GM12878 (cell line): ENCODE measurements at regions not wholly inside any gene's neighbourhood (a gene's known extent, or its start where the extent isn't known, plus 50 kb on each side); places are given as distances from the start of the nearest gene placed in this dataset.

Source experiments
- CTCF ChIP-seq, 3 experiments: IDR thresholded peaks in 2 of 3; conservative IDR thresholded peaks in 1 of 3; 2 replicates each; pipeline ENCODE4 v1.5.1; 2011; ENCODE audit warnings: low read depth in 3 of 3, low read length in 3 of 3, mild to moderate bottlenecking in 3 of 3, control low read depth in 2 of 3, moderate library complexity in 2 of 3, inconsistent platforms in 1 of 3, mixed read lengths in 1 of 3; ENCODE audit not compliant: control insufficient read depth in 2 of 3, insufficient read depth in 1 of 3; ENCODE audit errors: extremely low read depth in 1 of 3
- EP300 ChIP-seq, 2 experiments: fragments of 150-350 bp in 1 of 2; IDR thresholded peaks; 2 replicates each; pipeline ENCODE4 v1.6.1; 2011 to 2012; ENCODE audit warnings: low read depth in 2 of 2, low read length in 2 of 2, borderline replicate concordance in 1 of 2, improper control_type of control experiment in 1 of 2, inconsistent platforms in 1 of 2; ENCODE audit not compliant: control insufficient read depth in 1 of 2
- HDAC2 ChIP-seq: fragments of 200-600 bp; sonication (generic); IDR thresholded peaks from 2 replicates; pipeline ENCODE4 v1.6.1; 2017
- ZBTB33 ChIP-seq: fragments of 450-650 bp; IDR thresholded peaks from 2 replicates; pipeline ENCODE4 v1.6.1; 2017; ENCODE audit warnings: mild to moderate bottlenecking

- TF ChIP-seq CTCF (IDR thresholded peaks at IDR 0.05 in 2 of 3, conservative IDR thresholded peaks at IDR 0.05 in 1 of 3; ENCODE audit: control insufficient read depth in 2 of 3, extremely low read depth in 1 of 3, insufficient read depth in 1 of 3, low read depth in 3 of 3, low read length in 3 of 3) (no peak), EP300 (IDR thresholded peaks at IDR 0.05; ENCODE audit: borderline replicate concordance in 1 of 2, control insufficient read depth in 1 of 2, low read depth in 2 of 2, low read length in 2 of 2) (no peak), HDAC2 (no peak), ZBTB33 (no peak)
Observed at GRCh38 chr4:138941037-138941436, 74.5 kb upstream of the NOCT start.
